ENCODE measurements at regions not wholly inside any gene's neighbourhood (a gene's known extent, or its start where the extent isn't known, plus 50 kb on each side); places are given as distances from the start of the nearest gene placed in this dataset.

DNA sequence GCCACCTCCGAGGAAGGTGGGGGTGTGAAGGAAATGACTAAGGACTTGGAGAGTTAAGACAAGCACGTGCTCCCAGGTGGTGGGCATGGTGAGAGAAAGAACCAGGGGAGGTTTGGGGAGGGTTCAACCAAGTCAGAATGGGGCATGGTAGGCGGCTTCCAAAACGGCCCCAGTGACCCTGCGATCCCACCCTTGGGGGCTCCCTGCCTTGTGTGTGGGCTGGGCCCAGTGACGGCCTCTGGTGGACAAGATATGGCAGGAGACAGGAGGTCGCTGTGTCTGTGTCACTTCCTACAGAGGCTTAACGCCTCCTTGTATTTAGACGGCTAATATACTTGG, 51.3 kb upstream of the IRX4 start:
- no peak for DNase-seq (ENCODE audit: low spot score)

DNA sequence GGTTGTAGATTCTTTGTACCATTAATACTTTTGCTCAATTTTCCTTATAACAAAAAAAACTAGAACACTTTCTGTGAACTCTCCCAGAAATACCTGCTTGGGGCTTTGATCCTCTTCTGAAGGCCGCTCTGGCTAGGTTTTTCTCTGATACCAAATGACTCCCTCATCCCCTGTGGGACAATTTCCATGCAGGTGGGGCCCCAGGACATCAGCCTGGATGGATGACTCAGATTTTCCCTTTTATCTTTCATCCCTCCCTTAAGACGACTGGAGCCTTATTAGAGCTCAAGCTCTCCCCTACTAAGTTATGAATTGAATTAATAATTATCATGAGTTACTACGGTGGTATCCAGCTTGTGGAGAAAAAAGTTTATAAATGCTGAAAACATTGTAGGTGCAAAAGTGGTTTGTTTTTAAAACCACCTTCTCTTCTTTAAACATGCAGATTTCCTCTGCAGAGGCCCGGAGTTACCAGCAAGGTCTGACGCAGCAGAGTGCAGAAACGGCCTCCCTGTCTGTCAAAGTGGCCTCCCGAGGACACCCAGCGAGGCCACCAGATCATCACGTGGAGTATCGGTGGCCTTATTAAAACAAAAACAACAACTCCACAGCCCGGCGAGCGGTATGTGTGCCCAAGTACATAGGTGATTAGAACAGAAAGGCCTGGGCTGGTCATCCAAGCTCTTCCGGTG, 50.8 kb upstream of the IRX4 start:
- DNase-seq (ENCODE audit: low spot score), result peak; percentile 79
